DOHH2 (cell line): ENCODE measurements at regions not wholly inside any gene's neighbourhood (a gene's known extent, or its start where the extent isn't known, plus 50 kb on each side); places are given as distances from the start of the nearest gene placed in this dataset.

ENCODE experiments used
- H3F3A ChIP-seq: fragments of 200-600 bp; sonication (generic), shearing (Covaris generic); 2 replicates; pipeline ENCODE4 v1.6.0; 2016; ENCODE audit warnings: antibody characterized with exemption, mild to moderate bottlenecking; ENCODE audit not compliant: control insufficient read depth, insufficient read depth
- H3K27ac ChIP-seq: fragments of 200-600 bp; sonication (generic); 2 replicates; pipeline ENCODE4 v1.5.1; 2014; ENCODE audit warnings: low read depth, mild to moderate bottlenecking, low read length, moderate library complexity
- H3K27me3 ChIP-seq: fragments of 200-600 bp; sonication (generic); 2 replicates; pipeline ENCODE4 v1.6.1; 2014; ENCODE audit warnings: mild to moderate bottlenecking, low read length, mixed read lengths; ENCODE audit not compliant: control insufficient read depth
- H3K36me3 ChIP-seq: fragments of 200-600 bp; sonication (generic); 2 replicates; pipeline ENCODE4 v1.6.1; 2014; ENCODE audit warnings: mild to moderate bottlenecking, low read length, moderate library complexity, mixed read lengths; ENCODE audit not compliant: control insufficient read depth
- H3K4me1 ChIP-seq: fragments of 200-600 bp; sonication (generic); 2 replicates; pipeline ENCODE4 v1.6.1; 2014; ENCODE audit warnings: mild to moderate bottlenecking, low read length, mixed read lengths; ENCODE audit not compliant: control insufficient read depth
- H3K4me2 ChIP-seq: fragments of 200-600 bp; sonication (generic); 2 replicates; pipeline ENCODE4 v1.6.0; 2014; ENCODE audit warnings: mild to moderate bottlenecking, low read length, moderate library complexity
- H3K4me3 ChIP-seq: fragments of 200-600 bp; sonication (generic); 2 replicates; pipeline ENCODE4 v1.5.1; 2014; ENCODE audit warnings: mild to moderate bottlenecking, low read length, mixed read lengths
- H3K79me2 ChIP-seq: fragments of 200-600 bp; sonication (generic); 2 replicates; pipeline ENCODE4 v1.6.1; 2014; ENCODE audit warnings: mild to moderate bottlenecking, low read length, mixed read lengths; ENCODE audit not compliant: control insufficient read depth
- H3K9me2 ChIP-seq: fragments of 200-600 bp; sonication (generic); replicated peaks from 2 replicates; pipeline ENCODE4 v1.6.1; 2014; ENCODE audit warnings: mild to moderate bottlenecking, low read length, mixed read lengths; ENCODE audit not compliant: control insufficient read depth
- H3K9me3 ChIP-seq: fragments of 200-600 bp; sonication (generic); 2 replicates; pipeline ENCODE4 v1.6.1; 2014; ENCODE audit warnings: antibody characterized with exemption, low read length, mixed read lengths; ENCODE audit not compliant: control insufficient read depth, insufficient read depth
- H4K20me1 ChIP-seq: fragments of 200-600 bp; sonication (generic); 2 replicates; pipeline ENCODE4 v1.6.0; 2014; ENCODE audit warnings: low read depth, mild to moderate bottlenecking, antibody characterized with exemption, low read length, moderate library complexity; ENCODE audit not compliant: control insufficient read depth, insufficient read depth
- EZH2phosphoT487 ChIP-seq: fragments of 200-600 bp; sonication (generic); IDR thresholded peaks from 2 replicates; pipeline ENCODE4 v1.6.1; 2017; ENCODE audit warnings: borderline replicate concordance, mild to moderate bottlenecking, antibody characterized with exemption, low read length, moderate library complexity, mixed read lengths
- TF ChIP-seq, protein P1 (sequence below): fragments of 200-600 bp; sonication (generic); IDR thresholded peaks from one replicate; pipeline ENCODE4 v1.5.1; 2014; ENCODE audit warnings: antibody characterized with exemption, mild to moderate bottlenecking, low read depth, low read length; ENCODE audit not compliant: poor library complexity, severe bottlenecking

DNA sequence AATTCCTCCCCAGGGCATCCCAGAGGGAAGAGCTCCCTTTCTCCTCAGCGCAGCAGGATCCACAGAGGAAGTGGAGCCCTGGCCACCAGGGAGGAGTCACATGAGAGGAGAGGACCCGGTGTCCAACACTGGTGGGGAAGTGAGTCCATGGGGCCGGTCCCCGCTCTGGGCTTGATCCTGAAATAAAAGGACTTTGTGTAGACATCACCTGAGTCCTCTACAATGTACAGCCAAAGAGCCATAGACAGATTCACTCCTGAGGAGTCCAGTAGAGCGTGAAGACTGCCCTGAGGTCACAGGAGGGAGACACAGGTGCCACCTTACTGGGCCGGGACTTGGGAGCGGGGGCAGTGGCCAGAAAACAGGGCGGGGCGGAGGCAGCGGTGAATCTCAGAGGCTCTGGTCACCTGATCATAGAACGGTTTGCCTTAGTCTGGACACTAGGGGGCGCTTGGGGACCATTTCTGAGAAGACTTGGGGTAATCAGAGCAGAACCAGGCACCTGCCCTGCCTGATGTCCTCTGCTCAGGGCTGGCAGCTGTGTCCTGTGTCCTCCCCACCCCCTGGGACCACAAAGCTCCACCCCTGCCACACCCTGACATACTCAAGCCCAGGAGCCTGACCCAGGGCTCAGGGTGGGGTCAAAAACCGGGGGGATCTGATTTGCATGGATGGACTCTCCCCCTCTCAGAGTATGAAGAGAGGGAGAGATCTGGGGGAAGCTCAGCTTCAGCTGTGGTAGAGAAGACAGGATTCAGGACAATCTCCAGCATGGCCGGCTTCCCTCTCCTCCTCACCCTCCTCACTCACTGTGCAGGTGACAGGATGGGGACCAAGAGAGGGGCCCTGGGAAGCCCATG is 112.7 kb downstream of the VPREB1 start:
- Histone ChIP-seq H3K9me3 (no peaks in the 10 kb centered on the region), H3F3A (peaks cover 20% of the 10 kb centered on the region), H3K4me2 (peak overlapping the region; percentile 89), H3K9me2 (no peaks in the 10 kb centered on the region), H3K79me2 (no peaks in the 10 kb centered on the region), H3K36me3 (no peaks in the 10 kb centered on the region), H3K27me3 (no peaks in the 10 kb centered on the region), H3K4me3 (peak overlapping the region; percentile 70), H3K27ac (peak overlapping the region; percentile 70), H4K20me1 (no peaks in the 10 kb centered on the region), H3K4me1 (peaks cover 66% of the 10 kb centered on the region)
- TF ChIP-seq EZH2phosphoT487, result no peak
- TF ChIP-seq, protein P1, sequence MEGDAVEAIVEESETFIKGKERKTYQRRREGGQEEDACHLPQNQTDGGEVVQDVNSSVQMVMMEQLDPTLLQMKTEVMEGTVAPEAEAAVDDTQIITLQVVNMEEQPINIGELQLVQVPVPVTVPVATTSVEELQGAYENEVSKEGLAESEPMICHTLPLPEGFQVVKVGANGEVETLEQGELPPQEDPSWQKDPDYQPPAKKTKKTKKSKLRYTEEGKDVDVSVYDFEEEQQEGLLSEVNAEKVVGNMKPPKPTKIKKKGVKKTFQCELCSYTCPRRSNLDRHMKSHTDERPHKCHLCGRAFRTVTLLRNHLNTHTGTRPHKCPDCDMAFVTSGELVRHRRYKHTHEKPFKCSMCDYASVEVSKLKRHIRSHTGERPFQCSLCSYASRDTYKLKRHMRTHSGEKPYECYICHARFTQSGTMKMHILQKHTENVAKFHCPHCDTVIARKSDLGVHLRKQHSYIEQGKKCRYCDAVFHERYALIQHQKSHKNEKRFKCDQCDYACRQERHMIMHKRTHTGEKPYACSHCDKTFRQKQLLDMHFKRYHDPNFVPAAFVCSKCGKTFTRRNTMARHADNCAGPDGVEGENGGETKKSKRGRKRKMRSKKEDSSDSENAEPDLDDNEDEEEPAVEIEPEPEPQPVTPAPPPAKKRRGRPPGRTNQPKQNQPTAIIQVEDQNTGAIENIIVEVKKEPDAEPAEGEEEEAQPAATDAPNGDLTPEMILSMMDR, result peak; percentile 87

DNA sequence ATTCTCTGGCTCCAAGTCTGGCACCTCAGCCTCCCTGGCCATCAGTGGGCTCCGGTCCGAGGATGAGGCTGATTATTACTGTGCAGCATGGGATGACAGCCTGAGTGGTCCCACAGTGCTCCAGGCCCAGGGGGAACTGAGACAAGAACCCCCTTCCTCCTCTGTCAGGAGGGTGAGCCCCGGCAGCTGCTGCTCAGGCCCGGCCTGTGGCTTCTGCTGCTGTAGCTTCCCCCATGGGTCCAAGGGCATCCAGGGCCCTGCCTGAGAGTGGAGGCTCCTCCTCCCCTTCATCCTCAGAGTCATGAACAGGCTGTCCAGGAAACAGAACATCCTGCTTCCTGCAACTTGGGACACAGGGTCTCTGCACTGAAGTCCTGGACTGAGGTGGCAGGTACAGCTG is 113.6 kb downstream of the VPREB1 start:
- TF ChIP-seq, protein P1, result no peak
- no peak for TF ChIP-seq EZH2phosphoT487
- H3K36me3 ChIP-seq, result no peaks in the 10 kb centered on the region
- no peaks in the 10 kb centered on the region for H3K9me3 ChIP-seq
- H3K79me2 ChIP-seq, result no peaks in the 10 kb centered on the region
- H3F3A ChIP-seq, result peaks cover 20% of the 10 kb centered on the region
- peak overlapping the region; percentile 70 for H3K4me3 ChIP-seq
- peak overlapping the region; percentile 70 for H3K27ac ChIP-seq
- H3K9me2 ChIP-seq, result no peaks in the 10 kb centered on the region
- H3K4me2 ChIP-seq, result peak overlapping the region; percentile 89
- H3K27me3 ChIP-seq, result no peaks in the 10 kb centered on the region
- H4K20me1 ChIP-seq, result no peaks in the 10 kb centered on the region
- peaks cover 66% of the 10 kb centered on the region for H3K4me1 ChIP-seq

DNA sequence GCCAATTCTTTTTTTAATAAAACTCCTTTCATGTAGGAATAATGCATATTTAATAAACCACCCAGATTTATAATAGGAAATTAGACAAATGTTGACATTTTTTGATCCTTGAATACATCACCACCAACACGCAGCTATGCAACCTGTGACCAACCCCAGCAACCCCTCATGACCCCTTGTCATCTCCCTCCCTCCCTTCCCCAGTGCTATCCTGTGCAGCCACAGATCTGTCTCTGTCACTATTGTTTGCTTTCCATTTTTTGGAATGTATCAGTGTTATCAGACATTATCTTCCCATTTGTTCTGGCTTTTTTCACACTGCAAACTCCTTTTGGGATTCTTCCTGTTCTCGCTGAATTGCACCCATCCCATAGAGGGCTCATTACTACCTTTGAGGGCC is 114.1 kb downstream of the VPREB1 start:
- TF ChIP-seq, protein P1, result no peak
- TF ChIP-seq EZH2phosphoT487, result no peak
- Histone ChIP-seq H3K27ac (peak overlapping the region; percentile 70), H3K27me3 (no peaks in the 10 kb centered on the region), H4K20me1 (no peaks in the 10 kb centered on the region), H3K4me3 (no peak overlapping the region), H3K79me2 (no peaks in the 10 kb centered on the region), H3K4me1 (peaks cover 66% of the 10 kb centered on the region), H3F3A (peaks cover 22% of the 10 kb centered on the region), H3K9me2 (no peaks in the 10 kb centered on the region), H3K9me3 (no peaks in the 10 kb centered on the region), H3K4me2 (peak overlapping the region; percentile 89; the same call in 1 of the 2 replicates), H3K36me3 (no peaks in the 10 kb centered on the region)
